ENCODE measurements at regions not wholly inside any gene's neighbourhood (a gene's known extent, or its start where the extent isn't known, plus 50 kb on each side); places are given as distances from the start of the nearest gene placed in this dataset.

- TF ChIP-seq, protein P1, sequence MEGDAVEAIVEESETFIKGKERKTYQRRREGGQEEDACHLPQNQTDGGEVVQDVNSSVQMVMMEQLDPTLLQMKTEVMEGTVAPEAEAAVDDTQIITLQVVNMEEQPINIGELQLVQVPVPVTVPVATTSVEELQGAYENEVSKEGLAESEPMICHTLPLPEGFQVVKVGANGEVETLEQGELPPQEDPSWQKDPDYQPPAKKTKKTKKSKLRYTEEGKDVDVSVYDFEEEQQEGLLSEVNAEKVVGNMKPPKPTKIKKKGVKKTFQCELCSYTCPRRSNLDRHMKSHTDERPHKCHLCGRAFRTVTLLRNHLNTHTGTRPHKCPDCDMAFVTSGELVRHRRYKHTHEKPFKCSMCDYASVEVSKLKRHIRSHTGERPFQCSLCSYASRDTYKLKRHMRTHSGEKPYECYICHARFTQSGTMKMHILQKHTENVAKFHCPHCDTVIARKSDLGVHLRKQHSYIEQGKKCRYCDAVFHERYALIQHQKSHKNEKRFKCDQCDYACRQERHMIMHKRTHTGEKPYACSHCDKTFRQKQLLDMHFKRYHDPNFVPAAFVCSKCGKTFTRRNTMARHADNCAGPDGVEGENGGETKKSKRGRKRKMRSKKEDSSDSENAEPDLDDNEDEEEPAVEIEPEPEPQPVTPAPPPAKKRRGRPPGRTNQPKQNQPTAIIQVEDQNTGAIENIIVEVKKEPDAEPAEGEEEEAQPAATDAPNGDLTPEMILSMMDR (IDR thresholded peaks at IDR 0.05) = no peak
- no peak for TF ChIP-seq POLR2A (IDR thresholded peaks at IDR 0.05)
Observed at GRCh38 chrX:122813876-122814275, 370.2 kb upstream of the GRIA3 start.

Measured in thyroid gland (tissue), 4 donors.